KBM-7 (cell line): ENCODE measurements at regions not wholly inside any gene's neighbourhood (a gene's known extent, or its start where the extent isn't known, plus 50 kb on each side); places are given as distances from the start of the nearest gene placed in this dataset.
A peak's percentile ranks its signal among the peaks of the same experiment; 100 is the strongest.

Source experiments
- DNase-seq: peaks from one replicate; pipeline ENCODE4 v3.0.0-alpha.2; 2015
- in situ Hi-C: fragments of 300-500 bp; cut with MboI; formaldehyde crosslinking; loops from 2 replicates; pipeline ENCODE4 v1.14.3; 2020; ENCODE audit warnings: low sequenced_read_pairs, low pct_unique_long_range_greater_than_20kb, mixed read lengths

DNA sequence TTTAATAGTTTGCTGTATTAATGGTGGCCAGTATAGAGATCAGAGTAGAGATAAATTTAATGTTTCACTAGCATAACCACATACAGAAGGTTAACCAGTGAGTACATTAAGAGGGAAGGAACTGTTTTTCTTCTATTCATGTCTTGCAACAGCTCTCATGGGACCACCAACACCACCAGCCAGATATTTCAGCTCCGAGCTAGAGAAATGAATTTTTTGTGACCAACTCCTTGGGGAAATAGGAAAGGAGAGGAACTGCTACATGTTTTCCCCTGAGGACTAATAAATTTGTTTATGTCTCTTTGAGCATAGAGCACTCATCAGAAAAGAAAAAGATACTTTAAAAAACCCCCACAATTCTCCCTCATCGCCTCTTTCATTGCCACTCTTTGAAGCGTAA is 247.5 kb downstream of the MBNL1 start:
- DNase-seq, result no peak
- in situ Hi-C loops, result loop anchor here (25.0 kb wide), 1 partner anchor 446 kb away; no protein-coding TSS in a partner anchor

DNA sequence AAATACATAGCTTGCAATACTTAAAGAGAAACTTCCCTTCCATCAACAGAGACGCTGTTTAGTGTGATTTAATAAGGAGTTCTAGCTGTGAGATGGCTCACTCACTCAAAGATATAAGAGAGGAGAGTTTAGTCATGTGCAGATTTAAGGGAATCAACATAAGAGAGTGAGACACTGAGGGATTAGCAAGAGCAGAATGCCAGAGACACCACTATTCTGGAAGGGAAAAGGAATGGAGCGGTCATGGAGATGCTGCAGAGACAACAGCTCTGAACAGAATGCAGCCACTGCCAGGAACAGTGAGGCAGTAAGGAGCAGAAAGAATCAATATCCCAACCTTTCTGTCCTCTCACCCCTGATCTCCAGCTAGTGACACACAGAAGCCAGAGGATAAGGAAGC is 248.8 kb downstream of the MBNL1 start:
- in situ Hi-C loops, result loop anchor here (25.0 kb wide), 1 partner anchor 445 kb away; no protein-coding TSS in a partner anchor
- no peak for DNase-seq

DNA sequence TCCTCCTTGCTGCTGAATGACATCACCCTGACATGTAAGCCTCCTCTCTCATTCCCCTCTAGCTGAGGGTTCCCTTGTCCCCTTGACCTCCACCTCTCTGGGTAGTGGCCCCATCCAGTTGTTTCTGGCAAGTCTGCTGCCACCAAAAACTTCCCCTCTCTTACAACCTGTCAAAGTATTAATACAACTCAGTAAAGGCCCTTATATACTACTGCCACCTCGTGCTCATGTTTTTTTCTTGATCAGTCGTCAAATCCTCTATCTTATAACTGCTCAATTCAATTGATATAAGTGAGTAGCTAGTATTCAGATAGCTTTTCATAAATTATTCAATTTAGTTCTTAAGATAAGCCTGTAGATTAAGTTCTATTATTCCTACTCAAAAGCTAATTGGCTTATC is 249.6 kb downstream of the MBNL1 start:
- no peak for DNase-seq
- in situ Hi-C loops, result loop anchor here (25.0 kb wide), 1 partner anchor 444 kb away; no protein-coding TSS in a partner anchor

DNA sequence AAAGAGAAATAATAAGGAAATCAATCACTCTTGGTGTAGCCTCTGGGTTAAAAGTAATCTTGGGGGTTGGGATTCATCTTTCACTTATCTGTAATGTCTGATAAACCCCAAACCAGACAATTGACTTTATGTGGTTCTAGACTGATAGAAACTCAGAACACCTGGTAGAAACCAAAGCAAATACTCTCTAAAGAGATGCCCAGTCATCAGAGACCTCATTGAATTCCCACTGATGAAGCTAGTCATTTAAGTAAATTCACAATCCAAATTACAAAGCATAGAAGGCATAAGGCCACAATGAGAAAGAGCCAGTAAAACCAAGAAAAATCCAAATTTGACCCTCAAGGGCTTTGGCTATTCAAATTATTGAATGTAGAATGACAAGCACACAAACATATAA is 250.6 kb downstream of the MBNL1 start:
- in situ Hi-C loops, result loop anchor here (25.0 kb wide), 1 partner anchor 443 kb away; no protein-coding TSS in a partner anchor
- DNase-seq, result no peak

DNA sequence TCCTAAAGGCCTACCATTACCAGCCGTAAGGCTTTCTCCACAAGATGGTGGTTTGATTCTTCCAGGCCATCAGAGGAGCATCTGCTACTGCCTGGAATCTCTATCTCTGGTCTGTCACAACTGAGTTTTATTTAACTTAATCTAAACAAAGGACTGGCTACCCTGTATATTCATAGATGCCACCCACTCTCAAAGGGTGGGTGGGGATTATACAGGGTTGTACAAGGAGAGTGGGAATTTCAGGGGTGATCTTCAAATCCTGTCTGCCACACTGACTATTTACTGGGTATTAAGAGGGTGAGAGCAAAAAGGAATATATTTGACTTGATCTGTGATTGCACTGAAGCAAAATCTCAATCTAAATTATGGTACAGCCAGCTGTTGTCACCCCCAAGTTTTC is 253.3 kb downstream of the MBNL1 start:
- in situ Hi-C loops, result loop anchor here (25.0 kb wide), 1 partner anchor 440 kb away; no protein-coding TSS in a partner anchor

DNA sequence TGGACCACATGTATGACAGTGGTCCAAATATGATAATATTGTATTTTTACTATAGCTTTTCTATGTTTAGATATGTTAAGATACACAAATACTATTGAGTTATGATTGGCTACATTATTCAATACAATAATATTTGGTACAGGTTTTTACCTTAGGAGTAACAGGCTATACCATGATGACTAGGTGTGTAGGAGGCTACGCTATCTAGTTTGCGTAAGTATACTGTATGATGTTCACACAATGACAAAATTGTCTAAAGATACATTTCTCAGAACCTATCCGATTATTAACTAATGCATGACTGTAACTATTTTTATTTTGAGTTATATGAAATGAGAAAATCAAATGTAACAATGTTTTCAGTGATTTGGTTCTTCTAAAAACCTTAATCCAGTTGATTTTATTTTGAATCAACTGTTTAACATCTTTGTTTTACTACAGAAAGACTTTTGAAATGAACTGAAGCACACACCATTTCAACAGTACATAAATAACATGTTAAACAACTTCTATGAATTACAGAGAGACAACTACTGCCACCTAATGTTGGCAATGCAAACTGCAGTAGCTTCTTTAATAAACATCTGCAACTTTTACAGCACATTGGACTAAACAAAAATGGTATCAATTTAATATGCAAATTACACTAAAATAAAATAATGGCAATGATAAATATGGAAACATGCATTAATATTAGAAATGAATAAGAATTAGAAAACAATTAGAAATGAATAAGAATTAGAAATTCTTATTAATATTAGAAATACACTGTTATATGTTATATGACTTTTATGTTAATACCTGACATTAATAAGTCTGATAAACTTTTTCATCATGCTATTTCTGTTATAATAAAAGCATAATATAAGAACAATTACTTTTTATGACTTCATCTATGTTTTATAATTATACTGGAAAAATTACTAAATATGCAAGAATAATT is 255.7 kb downstream of the MBNL1 start:
- DNase-seq, result peak; percentile 72

More for the DNA sequence above, 253.3 kb downstream of the MBNL1 start:
- DNase-seq, result no peak

DNA sequence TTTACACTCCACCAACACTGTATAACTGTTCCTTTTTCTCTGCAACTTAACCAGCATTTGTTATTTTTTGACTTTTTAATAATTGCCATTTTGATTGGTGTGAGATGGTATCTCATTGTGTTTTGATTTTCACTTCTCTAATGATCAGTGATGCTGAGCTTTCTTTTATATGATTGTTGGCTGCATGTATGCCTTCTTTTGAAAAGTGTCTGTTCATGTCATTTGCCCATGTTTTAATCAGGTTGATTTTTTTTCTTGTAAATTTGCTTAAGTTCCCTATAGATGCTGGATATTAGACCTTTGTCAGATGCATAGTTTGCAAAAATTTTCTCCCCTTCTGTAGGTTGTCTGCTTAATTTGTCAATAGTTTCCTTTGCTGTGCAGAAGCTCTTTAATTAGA is 263.0 kb downstream of the MBNL1 start:
- no peak for DNase-seq
- in situ Hi-C loops, result no loop called here

More for the DNA sequence above, 255.7 kb downstream of the MBNL1 start:
- in situ Hi-C loops, result loop anchor here (25.0 kb wide), 1 partner anchor 438 kb away; no protein-coding TSS in a partner anchor

DNA sequence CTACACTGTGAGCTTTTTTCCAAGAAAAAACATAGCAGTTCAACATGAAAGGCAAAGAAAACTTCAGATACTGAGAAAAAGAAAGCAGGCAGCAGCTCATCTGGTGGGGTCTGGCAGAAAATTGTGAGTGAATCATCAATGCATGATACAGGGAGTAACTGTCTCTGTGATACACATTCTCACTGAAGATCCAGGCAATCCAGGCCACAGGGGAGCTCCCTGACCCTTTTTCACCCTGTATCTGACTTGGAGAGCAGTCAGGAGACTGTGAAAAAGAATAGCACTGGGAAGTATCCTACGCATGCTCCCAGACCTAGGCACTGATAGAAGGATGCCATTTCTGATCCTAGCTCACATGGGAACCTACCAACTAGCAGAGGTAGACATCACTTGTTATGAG is 269.8 kb downstream of the MBNL1 start:
- in situ Hi-C loops, result no loop called here
- no peak for DNase-seq

DNA sequence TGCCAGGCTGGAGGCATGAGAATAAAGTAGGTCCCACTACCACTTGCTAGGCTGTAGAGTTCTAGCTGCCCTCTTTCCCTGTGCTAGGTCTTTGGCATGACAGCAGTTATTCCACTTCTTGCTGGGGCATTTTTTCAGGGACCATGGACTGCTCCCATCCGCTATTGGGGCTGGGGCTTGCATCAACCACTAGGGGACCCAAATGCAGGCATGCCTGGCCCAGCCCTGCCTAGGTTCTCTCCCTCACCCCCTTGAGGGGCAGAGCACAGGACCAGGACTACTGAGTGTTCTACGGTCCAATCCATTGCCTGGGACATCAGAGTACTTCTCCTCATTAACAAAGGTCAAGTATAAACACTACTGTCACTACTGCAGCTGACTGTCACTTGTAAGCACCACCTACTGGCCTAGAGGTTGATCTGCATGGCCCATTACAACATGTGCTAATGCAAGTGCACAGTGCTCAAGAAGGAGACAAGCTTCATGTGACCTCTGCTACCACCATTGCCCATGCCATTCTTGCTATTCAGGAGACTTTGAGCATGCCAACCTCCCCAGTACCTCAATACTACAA is 270.5 kb downstream of the MBNL1 start:
- in situ Hi-C loops, result no loop called here
- no peak for DNase-seq

DNA sequence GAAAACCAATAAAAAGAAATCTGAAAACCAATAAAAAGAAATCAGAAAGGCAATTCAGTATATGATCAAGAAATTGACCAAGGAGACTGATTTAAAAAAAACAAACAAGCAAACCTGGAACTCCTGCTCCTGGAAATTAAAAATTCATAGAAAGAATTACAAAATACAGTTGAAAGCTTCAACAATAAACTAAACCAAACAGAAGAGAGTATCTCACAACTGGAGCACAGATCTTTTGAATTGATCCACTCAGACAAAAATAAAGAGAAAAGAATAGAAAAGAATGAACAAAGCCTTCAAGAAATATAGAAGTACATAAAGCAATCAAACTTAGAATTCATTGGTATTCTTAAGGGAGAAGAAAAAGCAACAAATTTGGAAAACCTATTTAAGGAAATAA is 271.4 kb downstream of the MBNL1 start:
- in situ Hi-C loops, result no loop called here
- no peak for DNase-seq

DNA sequence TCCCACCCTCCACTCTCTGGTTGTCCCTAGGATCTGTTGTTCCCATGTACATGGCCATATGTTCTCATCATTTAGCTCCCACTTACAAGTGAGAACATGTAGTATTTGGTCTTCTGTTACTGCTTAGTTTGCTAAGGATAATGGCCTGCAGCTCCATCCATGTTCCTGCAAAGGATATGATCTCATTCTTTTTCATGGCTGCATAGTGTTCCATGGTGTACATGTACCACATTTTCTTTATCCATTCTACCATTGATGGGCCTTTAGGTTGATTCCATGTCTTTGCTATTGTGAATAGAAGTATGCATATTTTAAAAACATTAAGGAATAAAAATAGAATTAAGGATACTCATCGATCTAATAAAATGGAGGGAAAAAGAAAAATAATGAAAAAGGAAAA is 278.4 kb downstream of the MBNL1 start:
- DNase-seq, result no peak
- in situ Hi-C loops, result no loop called here

DNA sequence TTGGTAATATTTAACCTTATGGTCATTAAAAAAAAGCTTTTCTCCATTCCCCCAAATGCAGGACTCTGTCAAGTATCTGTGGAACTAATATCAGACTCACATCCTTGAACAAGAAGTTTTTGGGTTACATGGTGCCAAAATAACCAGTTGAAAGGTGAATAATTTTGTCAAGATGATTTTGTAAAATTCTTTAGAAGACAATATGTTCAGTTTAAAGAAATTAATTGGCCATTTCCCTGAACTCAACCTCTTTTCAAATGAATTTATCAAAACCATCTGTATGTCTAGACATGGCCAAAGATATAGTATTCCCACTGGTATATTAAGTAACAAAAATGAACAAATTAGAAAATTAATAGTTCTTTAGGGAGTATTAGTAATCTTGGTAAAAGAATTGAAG is 280.5 kb downstream of the MBNL1 start:
- DNase-seq, result no peak
- in situ Hi-C loops, result no loop called here

DNA sequence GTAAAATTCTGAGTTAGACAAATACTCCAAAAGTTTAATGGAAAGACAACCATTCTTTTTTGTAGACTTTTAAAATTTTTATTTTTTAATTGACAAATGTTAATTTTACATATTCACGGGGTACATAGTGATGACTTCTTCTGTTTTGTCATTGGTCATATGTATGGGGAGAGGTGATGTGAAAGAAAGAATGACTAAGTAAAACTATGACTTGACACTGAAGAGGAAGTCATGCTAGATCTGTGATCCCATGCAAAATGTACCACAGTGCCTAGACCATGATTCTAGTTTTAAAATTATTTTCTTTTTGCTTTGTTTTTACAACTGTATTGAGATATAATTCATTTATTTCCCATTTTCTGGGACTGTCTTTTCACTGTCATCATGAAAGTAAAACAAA is 281.6 kb downstream of the MBNL1 start:
- DNase-seq, result no peak
- in situ Hi-C loops, result no loop called here

DNA sequence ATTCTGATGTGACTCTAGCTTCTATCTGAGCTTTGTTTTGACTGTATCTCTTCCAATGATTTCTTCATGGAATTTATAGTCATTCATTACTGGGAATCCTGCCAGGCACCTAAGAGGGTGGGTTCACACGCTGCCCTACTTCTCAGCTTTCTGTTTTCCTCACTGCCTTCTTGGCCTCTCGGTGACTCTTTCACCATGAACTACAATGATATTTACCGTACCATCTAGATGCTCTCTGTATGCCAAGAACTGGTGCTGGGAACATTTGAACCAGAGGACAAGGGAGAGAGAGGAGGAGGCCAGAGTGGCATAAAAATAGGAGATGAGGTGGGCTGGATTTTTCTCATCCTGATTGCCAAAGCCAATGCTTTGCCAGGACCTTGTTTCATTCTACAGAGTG is 280.0 kb upstream of the P2RY1 start:
- in situ Hi-C loops, result no loop called here
- no peak for DNase-seq

DNA sequence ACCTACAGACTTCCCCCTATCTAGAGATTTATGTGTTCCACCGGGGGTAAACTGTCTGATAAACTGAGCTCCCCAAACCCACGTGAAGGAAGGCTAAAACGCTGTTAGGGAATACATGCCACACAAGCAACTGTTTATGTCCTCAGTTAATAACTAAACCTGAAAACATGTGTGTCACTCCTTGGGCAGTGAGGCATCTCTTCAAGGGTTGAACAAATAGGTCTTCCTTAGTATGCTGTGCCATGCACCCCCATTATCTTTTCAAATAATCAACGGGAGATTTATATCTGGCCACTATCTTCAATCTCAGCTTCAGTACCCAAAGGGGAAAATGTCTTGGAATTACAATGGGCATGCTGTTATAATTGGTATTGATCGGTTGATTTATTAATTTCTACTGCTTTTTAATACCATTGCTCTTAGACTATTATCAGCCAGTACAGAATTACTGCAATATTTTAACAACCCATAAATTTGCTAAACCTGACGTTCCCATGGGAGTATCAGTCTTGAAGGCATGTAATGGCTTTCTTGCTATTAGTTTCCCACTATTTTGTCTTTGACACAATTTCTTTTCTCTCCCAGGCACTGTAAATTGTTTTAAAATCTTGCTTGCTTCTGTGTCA is 279.2 kb upstream of the P2RY1 start:
- in situ Hi-C loops, result no loop called here
- no peak for DNase-seq

DNA sequence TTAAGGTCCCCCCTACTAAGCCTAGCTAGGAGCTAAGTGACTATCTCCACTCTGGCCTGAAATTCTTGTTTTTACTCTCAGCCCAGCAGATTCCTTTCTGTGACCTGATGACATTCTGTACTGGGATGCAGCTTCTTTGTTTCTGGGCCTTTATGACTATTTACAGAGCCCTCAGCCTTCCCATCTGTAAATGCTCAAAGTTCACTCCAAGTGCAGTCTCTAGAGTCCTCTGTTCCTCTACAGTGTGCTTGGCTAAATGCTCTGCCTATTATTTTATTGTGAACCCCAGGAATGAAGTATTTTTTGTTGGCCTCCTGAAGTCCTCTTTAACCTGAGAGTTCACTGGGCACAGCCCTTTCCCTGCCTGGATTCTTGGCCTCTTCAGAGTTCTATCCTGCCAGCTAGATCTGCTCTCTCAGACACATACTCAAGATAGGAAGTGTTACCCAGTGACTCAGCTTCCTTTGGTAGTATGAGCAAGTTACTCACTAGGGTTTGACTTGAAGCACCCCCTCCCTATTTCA is 278.1 kb upstream of the P2RY1 start:
- no peak for DNase-seq
- in situ Hi-C loops, result no loop called here

DNA sequence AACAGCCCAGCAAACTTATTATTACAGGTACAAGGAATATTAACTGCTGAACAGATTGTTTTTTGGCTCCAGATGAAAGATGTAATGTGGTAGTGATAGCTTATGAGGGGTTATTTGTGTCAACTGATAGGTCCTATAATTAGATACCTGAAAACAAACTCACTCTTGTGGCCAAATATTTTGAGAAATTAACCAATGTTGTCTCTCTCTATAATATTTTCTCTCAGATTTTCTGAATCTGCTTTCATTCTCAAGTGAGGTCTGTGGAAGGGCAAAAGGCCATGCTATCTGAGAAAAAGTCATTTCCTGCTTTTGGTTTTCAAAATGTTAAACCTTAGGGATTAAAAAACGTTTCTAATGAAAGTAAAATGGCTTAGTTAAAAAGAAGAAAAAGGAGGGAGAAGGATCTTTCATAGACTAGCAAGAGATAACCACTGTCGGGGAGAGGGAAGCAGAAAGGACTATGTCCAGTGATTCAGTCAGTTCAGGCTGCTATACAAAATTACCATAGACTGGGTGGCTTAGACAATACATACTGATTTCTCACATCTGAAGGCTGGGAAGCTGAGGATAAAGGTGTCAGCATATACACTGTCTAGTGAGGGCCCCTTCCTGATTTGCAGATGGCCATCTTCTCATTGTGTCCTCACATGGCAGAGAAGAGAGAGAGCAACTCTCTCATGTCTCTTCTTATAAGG is 277.5 kb upstream of the P2RY1 start:
- in situ Hi-C loops, result no loop called here
- no peak for DNase-seq

DNA sequence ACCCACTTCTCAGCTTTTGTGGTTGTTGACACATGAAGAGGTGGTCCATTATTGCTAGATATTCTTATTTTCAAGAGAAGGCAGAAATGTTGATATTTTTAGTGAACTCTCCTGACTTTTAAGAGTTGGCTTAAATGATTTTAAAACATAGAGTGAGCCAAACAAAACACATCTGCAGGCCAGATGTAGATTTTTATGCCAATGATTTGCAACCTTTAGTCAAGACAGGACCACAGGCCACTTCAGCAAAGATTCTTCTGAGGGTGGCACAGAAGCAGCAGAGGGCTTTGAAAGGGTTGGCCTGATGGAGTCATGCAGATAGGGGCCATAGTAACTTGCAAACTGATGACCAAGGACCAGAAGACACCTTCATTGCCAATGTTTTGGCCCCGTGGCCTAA is 276.5 kb upstream of the P2RY1 start:
- no peak for DNase-seq
- in situ Hi-C loops, result no loop called here

DNA sequence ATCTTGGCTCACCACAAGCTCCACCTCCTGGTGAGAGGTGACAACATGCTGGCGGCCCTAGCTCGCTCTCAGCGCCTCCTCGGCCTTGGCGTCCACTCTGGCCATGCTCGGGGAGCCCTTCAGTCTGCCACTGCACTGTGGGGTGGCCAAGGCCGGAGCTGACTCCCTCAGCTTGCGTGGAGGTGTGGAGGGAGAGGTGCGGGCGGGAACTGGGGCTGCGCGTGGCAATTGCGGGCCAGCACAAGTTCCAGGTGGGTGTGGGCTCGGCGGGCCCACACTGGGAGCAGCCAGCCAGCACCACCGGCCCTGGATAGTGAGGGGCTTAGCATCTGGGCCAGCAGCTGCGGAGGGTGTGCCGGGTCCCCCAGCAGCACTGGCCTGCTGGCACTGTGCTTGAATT is 275.7 kb upstream of the P2RY1 start:
- DNase-seq, result no peak
- in situ Hi-C loops, result no loop called here
